A673 (cell line): ENCODE measurements at regions not wholly inside any gene's neighbourhood (a gene's known extent, or its start where the extent isn't known, plus 50 kb on each side); places are given as distances from the start of the nearest gene placed in this dataset.

Experiments used
- BruUV-seq: library from RNA; stranded (reverse); fragments of 400-500 nt; replicated peaks from 2 replicates; lab custom pipeline; 2021; lab: Mats Ljungman, UMichigan
- CTCF ChIA-PET: fragments of 300-600 bp; sonication (Branson Sonifier 250); formaldehyde crosslinking; loops from one replicate; lab custom pipeline; 2022; ENCODE audit warnings: antibody characterized with exemption; lab: Charles Lee
- POLR2A ChIA-PET: fragments of 300-600 bp; sonication (Branson Sonifier 250); formaldehyde crosslinking; loops from one replicate; lab custom pipeline; 2022; ENCODE audit warnings: antibody characterized with exemption; ENCODE audit not compliant: low non-redundant PET; lab: Charles Lee
- DNase-seq: peaks from one replicate; pipeline ENCODE4 v3.0.0-alpha.2; 2015; ENCODE audit warnings: low spot score
- H3K27ac ChIP-seq: fragments of 200-600 bp; sonication (generic); 2 replicates; pipeline ENCODE4 v1.5.1; 2016; ENCODE audit warnings: mixed run types, low read depth, mild to moderate bottlenecking, mixed read lengths, antibody characterized with exemption, low read length; ENCODE audit not compliant: poor library complexity, severe bottlenecking
- H3K27me3 ChIP-seq: fragments of 200-600 bp; sonication (generic); replicated peaks from 2 replicates; pipeline ENCODE4 v1.6.1; 2017; ENCODE audit warnings: mixed run types, low read depth, mild to moderate bottlenecking, mixed read lengths, antibody characterized with exemption, low read length; ENCODE audit not compliant: insufficient read depth, poor library complexity
- H3K36me3 ChIP-seq: fragments of 200-600 bp; sonication (generic); 2 replicates; pipeline ENCODE4 v1.6.1; 2016; ENCODE audit warnings: mixed run types, mild to moderate bottlenecking, mixed read lengths, antibody characterized with exemption, low read length; ENCODE audit not compliant: insufficient read depth, poor library complexity, severe bottlenecking
- H3K4me1 ChIP-seq: fragments of 200-600 bp; sonication (generic); 2 replicates; pipeline ENCODE4 v1.6.1; 2017; ENCODE audit warnings: mixed run types, mild to moderate bottlenecking, mixed read lengths, antibody characterized with exemption, low read length; ENCODE audit not compliant: insufficient read depth, poor library complexity, severe bottlenecking
- H3K4me3 ChIP-seq: fragments of 200-600 bp; sonication (generic); 2 replicates; pipeline ENCODE4 v1.5.1; 2016; ENCODE audit warnings: low read depth, mixed run types, mild to moderate bottlenecking, mixed read lengths, low read length; ENCODE audit not compliant: poor library complexity, severe bottlenecking
- H3K9me3 ChIP-seq: fragments of 200-600 bp; sonication (generic); 2 replicates; pipeline ENCODE4 v1.6.1; 2016; ENCODE audit warnings: mixed run types, low read depth, mild to moderate bottlenecking, mixed read lengths, antibody characterized with exemption, low read length; ENCODE audit not compliant: poor library complexity, severe bottlenecking
- EZH2 ChIP-seq: fragments of 200-600 bp; sonication (generic); IDR thresholded peaks from 2 replicates; pipeline ENCODE4 v1.6.1; 2017; ENCODE audit warnings: borderline replicate concordance, low read depth, mild to moderate bottlenecking, mixed read lengths, antibody characterized with exemption, low read length; ENCODE audit not compliant: poor library complexity, severe bottlenecking
- intact Hi-C: fragments of 100-400 bp; cut with micrococcal nuclease; formaldehyde crosslinking; loops from one replicate; pipeline ENCODE4 v1.10.0; 2022; ENCODE audit not compliant: unreplicated experiment
- TF ChIP-seq, protein P1 (sequence below): fragments of 300-800, 200-600 bp; sonication (generic); conservative IDR thresholded peaks from 2 replicates; pipeline ENCODE4 v1.5.1; 2017; ENCODE audit warnings: low read depth, mild to moderate bottlenecking, antibody characterized with exemption, low read length, moderate library complexity, mixed read lengths

DNA sequence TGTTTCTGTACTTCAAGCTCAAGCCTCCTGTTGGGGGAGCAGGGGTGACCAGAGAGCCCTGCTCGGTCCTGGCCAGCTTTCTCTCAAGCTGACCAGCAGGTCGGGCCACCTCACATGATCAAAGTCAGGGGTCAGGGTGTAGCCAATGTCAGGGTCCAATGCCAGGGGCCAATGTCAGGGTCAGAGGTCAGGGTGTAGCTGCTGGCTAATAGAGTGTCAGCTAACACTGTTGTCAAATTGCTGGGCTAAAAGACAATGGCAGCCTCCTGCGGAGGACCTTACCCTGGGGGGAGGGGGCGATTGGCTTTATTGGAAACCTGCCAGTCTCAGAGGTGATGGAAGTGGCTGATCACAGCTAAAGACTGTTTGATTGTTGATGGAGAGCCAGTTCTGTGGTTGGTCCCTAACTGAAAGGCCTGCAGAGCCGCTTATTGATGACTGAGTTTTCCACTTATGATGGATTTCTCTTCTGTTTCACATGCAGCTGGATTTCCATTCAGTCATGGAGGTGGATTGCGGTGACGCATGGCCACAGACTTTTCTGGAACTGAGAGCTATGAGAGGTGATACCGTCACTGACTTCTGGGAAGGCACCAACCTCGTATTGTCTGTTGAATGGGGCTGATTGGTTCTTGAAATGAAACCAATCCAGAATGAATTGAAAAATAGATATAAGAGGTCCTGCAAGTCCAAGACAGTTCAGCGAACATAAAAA, 97.4 kb upstream of the ZFHX3 start:
- no peaks in the 10 kb centered on the region for H3K27me3 ChIP-seq
- POLR2A ChIA-PET, result no interaction called here

GRCh38 chr16:73143576-73144422, 95.9 kb upstream of the ZFHX3 start:
- H3K27me3 ChIP-seq, result no peaks in the 10 kb centered on the region
- intact Hi-C loops, result no loop called here
- no TSS peak for BruUV-seq
- no peak overlapping the region for H3K27ac ChIP-seq
- ChIA-PET CTCF (no interaction called here), POLR2A (interaction anchor here (0.7 kb wide), 1 partner anchor 196 kb away, joined by 3 read pairs; no protein-coding TSS in a partner anchor)
- no peaks in the 10 kb centered on the region for H3K36me3 ChIP-seq
- DNase-seq, result no peak
- no peaks in the 10 kb centered on the region for H3K4me1 ChIP-seq
- no peaks in the 10 kb centered on the region for H3K9me3 ChIP-seq
- H3K4me3 ChIP-seq, result no peak overlapping the region
- TF ChIP-seq, protein P1, sequence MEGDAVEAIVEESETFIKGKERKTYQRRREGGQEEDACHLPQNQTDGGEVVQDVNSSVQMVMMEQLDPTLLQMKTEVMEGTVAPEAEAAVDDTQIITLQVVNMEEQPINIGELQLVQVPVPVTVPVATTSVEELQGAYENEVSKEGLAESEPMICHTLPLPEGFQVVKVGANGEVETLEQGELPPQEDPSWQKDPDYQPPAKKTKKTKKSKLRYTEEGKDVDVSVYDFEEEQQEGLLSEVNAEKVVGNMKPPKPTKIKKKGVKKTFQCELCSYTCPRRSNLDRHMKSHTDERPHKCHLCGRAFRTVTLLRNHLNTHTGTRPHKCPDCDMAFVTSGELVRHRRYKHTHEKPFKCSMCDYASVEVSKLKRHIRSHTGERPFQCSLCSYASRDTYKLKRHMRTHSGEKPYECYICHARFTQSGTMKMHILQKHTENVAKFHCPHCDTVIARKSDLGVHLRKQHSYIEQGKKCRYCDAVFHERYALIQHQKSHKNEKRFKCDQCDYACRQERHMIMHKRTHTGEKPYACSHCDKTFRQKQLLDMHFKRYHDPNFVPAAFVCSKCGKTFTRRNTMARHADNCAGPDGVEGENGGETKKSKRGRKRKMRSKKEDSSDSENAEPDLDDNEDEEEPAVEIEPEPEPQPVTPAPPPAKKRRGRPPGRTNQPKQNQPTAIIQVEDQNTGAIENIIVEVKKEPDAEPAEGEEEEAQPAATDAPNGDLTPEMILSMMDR, result no peak
- TF ChIP-seq EZH2, result no peak

More for the DNA sequence above, 97.4 kb upstream of the ZFHX3 start:
- TF ChIP-seq EZH2, result no peak
- TF ChIP-seq, protein P1, result no peak
- DNase-seq, result no peak
- no peaks in the 10 kb centered on the region for H3K9me3 ChIP-seq
- no peak overlapping the region for H3K27ac ChIP-seq
- H3K4me3 ChIP-seq, result no peak overlapping the region
- BruUV-seq, result no TSS peak
- intact Hi-C loops, result no loop called here
- no peaks in the 10 kb centered on the region for H3K4me1 ChIP-seq
- CTCF ChIA-PET, result no interaction called here
- H3K36me3 ChIP-seq, result no peaks in the 10 kb centered on the region

GRCh38 chr16:73143002-73143401, 95.1 kb upstream of the ZFHX3 start:
- ChIA-PET CTCF (no interaction called here), POLR2A (interaction anchor here (0.7 kb wide), 1 partner anchor 196 kb away, joined by 3 read pairs; no protein-coding TSS in a partner anchor)
- no peak for DNase-seq
- BruUV-seq, result no TSS peak
- intact Hi-C loops, result no loop called here
- TF ChIP-seq, protein P1, result no peak
- TF ChIP-seq EZH2, result no peak
- Histone ChIP-seq H3K27ac (no peak overlapping the region), H3K4me1 (no peaks in the 10 kb centered on the region), H3K9me3 (no peaks in the 10 kb centered on the region), H3K4me3 (no peak overlapping the region), H3K36me3 (no peaks in the 10 kb centered on the region), H3K27me3 (no peaks in the 10 kb centered on the region)
